ENCODE measurements at regions not wholly inside any gene's neighbourhood (a gene's known extent, or its start where the extent isn't known, plus 50 kb on each side); places are given as distances from the start of the nearest gene placed in this dataset.

GRCh38 chr2:22520369-22521288 lies 864.4 kb upstream of the KLHL29 start:
- DNase-seq = no peak

GRCh38 chr2:22521620-22522019 lies 863.4 kb upstream of the KLHL29 start:
- no peak for DNase-seq

GRCh38 chr2:22525681-22526080 lies 859.3 kb upstream of the KLHL29 start:
- DNase-seq = no peak

DNA sequence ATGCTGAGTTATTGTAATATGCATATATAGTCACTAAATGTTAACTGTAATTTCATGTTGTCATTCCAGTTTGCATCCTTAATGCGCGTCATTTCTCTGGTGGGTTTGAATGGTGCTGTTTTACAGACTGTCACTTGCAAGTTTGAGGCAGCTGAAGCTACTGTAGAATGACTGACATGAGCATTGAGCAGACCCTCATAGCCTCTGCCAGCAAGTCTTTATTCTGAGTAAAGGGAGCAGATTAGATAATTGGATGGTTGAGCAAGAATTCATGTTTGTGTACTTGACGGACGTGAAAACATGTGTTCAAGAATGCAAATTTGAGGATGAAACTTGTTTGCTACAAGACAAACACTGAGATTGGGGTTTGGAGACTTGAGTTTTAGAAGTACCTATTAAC lies 854.8 kb upstream of the KLHL29 start:
- DNase-seq = no peak

DNA sequence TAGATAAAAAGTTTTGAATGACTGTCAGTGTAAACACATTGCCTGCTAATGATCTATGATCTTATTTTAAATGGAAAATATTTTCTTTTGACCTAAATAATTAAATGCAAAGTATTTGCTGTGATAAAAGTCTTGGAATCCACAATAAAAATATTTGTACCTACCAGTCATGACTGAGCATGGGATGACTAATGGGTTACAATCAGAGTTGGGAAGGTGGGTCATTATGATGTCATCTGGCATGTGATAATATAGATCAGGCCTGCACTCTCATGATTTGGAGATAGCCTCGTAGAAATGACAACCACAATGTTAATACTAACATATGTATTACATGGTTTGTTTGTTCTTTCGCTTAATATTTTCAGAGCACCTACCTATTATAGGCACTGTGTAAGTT lies 848.8 kb upstream of the KLHL29 start:
- no peak for DNase-seq

DNA sequence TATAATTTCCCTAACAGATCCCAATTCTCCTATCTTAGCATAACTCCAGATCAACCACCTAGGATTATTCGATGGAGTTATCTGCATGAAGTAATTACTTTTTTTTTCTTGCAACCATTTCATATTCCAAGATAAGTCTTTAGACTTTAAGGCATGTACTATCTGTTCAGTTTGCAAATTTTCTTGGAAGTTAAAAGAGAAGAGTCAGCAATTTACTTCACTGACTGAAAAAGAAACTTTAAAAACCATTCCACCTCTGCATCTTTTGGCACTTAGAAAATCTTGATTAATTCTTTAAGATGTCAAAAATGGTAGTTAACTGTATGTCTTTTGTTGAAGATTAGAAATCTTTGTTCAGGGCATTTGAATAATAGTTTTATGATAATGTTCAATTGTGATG lies 830.5 kb upstream of the KLHL29 start:
- no peak for DNase-seq

DNA sequence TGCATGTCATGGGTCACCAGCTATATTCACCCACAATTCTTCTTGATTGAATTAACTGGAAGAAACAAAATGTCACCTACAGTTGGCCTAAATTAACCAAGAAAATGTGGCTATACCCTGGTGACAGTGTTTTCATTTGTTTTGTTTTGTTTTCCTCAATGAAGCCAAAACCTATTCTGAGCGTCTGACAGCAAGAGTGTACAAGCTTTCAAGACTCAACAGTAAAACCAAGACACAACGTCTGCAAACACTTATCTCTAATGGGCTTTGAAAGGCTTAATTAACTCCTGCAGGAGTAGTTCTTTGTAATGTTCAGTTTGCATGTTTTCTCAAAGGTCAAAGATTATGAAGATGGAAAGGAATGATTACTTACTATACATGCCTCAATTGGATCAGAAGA lies 827.6 kb upstream of the KLHL29 start:
- DNase-seq = no peak

- DNase-seq = no peak
Observed at GRCh38 chr2:22560021-22560420, 825.0 kb upstream of the KLHL29 start.

- no peak for DNase-seq
Observed at GRCh38 chr2:22579341-22579740, 805.6 kb upstream of the KLHL29 start.

DNA sequence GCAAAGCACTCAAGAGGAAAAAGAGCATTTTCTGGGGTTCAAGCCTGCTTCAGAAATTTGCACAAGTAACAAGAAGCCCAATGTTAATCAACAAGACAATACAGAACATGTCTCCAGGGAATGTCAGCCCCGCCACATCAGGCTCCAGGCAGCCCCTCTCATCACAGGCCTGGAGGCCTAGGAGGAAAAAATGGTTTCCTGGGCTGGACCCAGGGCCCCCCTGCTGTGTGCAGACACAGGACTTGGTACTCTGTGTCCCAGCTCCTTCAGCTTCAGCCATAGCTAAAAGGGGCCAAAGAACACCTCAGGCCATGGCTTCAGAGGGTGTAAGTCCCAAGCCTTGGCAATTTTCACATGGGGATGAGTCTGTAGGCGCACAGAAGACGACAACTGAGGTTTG lies 802.9 kb upstream of the KLHL29 start:
- DNase-seq = no peak

GRCh38 chr2:22596306-22596705 lies 788.7 kb upstream of the KLHL29 start:
- no peak for DNase-seq

DNA sequence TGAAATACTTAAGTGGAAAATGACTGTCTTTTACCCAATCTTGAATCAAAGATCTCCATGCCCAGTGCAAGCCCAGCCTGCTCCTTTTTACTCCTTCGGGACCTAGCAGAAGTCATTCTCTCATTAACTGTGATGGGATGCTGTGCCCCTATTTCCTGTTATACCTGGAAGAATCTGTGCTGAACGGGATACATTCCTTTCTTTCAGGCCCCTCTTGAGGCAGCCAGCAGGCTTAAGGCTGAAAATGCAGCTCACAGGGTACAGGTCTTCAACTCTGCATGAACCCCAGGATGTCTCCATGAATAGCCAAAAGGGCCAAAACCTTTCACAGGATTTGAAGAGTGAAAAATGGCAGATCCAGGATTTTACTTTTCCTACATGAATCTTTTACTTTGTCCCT lies 784.8 kb upstream of the KLHL29 start:
- no peak for DNase-seq

DNA sequence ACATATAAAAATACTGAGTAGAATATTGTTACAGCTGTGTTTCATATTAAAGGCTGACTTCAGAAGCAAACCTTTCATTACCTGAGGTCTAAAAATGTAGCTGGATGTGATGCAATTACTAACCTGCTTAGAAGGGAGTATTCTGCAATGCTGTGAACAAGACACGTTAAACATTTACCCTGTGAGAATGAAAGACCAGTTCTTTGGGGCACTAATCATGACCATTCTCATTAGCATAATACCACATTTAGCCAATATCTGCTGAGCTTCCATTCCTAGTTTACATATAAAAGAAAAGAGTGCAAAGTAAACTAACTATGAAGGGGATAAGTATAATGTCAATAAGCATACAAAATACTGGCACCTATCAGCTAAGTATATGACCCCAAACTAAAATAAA lies 784.0 kb upstream of the KLHL29 start:
- DNase-seq = no peak

DNA sequence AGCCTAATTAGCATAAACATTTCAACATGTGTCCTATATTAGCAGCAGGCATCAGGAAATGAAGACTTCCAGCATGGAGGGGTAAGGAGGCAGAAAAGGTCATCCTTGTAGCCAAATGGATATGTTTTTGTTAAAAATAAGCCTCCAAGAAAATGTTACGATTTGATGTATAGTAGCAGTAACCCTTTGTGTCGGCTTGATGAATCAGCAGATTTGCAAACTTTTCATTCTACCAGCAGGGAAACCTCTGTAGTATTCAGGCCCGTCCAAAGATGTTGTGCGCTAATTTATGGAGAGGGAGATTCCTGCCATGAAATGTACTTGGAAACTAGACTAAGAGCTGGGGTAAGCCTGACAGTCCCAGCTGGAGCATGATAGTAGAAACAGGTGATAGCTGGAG lies 780.8 kb upstream of the KLHL29 start:
- no peak for DNase-seq

DNA sequence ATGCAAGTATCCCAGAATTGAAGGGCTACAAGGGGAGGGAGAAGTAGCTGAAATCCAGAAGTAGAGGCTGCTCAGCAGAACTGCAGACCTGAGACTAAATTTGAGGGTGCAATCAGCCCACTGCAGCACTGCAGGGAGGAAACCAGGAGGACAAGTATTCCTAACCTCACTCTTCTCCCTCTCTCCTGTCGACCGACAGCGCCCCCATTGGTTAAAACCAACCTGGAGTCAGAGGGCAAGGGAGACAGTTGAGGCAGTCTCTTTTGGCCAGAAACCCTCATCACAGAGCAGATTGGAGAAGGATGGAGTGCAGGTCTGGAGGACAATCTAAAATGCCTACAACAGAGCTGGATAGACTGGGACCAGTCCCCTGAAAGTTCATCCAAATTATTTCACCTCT lies 768.9 kb upstream of the KLHL29 start:
- no peak for DNase-seq

- no peak for DNase-seq
Observed at GRCh38 chr2:22623620-22624019, 761.4 kb upstream of the KLHL29 start.

DNA sequence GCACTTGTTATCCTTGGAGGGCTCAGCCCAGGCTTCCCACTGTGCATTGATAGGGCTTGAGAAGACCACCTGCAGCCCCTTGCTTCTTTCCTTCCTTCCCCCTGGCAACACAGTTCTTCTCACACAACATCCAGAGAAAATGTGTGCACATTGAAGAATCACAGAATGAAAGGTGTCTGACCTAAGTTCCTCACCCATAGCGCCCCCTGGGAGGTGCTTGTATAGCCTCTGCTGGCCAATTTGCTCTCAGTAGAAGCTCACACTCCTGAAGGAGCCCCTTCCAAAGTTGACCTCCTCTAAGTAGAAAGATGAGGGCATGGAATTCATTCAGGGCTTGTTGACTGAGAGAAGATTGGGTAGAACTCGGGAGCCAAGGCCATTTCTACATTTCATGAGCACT lies 758.4 kb upstream of the KLHL29 start:
- no peak for DNase-seq

DNA sequence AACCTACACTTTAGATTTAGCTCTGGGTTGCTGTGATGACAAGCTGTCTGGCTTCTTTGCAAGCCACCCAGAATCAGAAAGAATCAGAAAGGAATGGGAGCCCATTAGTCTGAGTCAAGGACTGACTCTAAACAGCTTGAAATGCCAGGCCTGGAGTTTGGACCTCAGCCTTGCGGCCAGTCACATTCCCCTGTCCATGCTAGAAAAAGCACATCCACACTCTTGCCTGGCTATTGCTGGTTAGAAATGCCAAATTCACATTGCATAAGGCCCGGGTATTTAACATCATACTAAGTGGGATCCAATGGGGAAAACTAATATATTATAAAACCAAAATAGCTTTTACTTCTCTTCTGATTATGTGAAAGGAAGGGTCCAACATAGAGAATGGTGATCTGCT lies 756.8 kb upstream of the KLHL29 start:
- no peak for DNase-seq

DNA sequence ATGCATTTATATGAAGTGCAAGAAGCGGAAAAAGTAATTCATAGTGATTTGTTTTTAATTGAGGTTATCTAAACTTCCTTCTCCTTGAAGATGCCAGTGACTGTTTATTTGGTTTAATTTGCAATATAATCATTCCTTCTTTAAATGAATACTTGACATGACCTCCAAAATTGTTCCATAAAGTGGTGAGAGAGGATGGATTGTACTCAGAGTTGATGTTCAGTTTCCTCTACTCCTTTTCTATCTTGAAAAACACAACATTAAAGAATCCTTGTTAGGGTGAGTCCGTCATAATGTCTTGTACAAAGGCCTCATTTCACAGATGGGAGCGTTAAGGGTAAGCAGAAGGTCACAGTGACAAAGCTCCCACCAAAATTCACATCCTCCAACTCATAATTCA lies 756.1 kb upstream of the KLHL29 start:
- DNase-seq = no peak

- DNase-seq = no peak
Observed at GRCh38 chr2:22634167-22634566, 750.8 kb upstream of the KLHL29 start.

DNA sequence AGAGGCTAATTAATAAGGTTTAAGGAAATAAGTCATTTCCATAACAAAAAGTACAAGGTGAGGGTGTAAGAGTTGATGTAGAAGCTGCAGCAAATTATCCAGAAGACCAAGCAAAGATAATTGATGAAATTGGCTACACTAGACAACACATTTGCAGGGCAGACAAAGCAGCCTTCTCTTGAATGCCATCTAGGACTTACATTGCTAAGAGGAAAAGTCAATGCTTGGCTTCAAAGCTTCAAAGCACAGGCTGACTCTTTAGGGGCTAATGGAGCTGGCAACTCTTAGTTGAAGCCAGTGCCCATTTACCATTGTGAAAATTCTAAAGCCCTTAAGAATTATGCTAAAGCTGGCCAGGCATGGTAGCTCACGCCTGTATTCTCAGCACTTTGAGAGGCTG lies 728.6 kb upstream of the KLHL29 start:
- no peak for DNase-seq

- no peak for DNase-seq
Observed at GRCh38 chr2:22673529-22673928, 711.5 kb upstream of the KLHL29 start.

- DNase-seq = no peak
Observed at GRCh38 chr2:22683914-22684313, 701.1 kb upstream of the KLHL29 start.

DNA sequence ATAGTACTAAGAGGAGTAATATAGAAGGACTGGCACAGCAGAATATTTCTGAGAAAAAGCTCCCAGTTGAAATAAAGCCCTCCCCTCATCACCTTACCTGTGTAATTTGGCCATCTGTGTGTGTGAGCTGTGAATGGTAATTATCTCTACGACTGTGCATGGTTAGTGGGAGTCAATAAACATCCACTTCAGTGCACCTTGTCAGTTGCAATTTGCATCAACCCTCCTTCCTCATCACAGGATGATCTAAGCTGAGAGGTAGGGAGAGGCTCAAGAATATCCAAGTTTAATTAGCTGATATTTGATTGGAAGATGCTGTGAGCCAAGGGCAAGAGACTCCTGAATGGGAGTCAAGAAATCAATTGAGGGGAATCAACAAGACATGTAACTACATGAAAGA lies 694.9 kb upstream of the KLHL29 start:
- DNase-seq = no peak

DNA sequence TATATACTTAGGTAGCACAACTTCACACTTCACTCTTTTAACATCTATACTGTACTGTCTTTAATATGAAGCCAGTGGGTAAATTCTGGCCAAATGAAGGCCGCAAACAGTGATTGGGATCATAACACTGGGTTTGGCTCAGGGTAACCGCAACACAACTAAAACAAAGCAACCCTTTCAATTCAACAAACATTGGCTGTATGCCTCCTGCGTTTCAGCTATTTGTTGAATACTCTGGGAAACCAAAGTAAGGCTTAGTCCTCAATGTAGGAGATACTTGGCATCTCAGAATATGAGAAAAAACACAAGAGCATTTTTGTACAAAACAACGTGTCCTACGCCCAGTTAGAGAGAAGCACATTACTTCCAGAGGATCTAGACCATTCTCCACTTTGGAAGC lies 693.3 kb upstream of the KLHL29 start:
- DNase-seq = no peak
